Aorta (tissue), 5 donors: ENCODE measurements at regions not wholly inside any gene's neighbourhood (a gene's known extent, or its start where the extent isn't known, plus 50 kb on each side); places are given as distances from the start of the nearest gene placed in this dataset.

Source experiments
- ATAC-seq: fragments of 200-7000 bp; cut with Tn5 transposase; one replicate; pipeline ENCODE4 v1.9.1; 2022; ENCODE audit warnings: moderate library complexity; ENCODE audit not compliant: low FRiP score
- DNase-seq, 2 donors: peaks; one replicate each; pipeline ENCODE4 v3.0.0-alpha.2; 2020
- H3K27ac ChIP-seq, 2 donors: one replicate each; pipeline ENCODE4 v1.5.1; 2013; ENCODE audit warnings: low read length in 2 of 2, mild to moderate bottlenecking in 2 of 2, moderate library complexity in 2 of 2, control low read depth in 1 of 2, inconsistent platforms in 1 of 2, low read depth in 1 of 2
- H3K27me3 ChIP-seq, 2 donors: one replicate each; pipeline ENCODE4 v1.6.1; 2013; ENCODE audit warnings: control low read depth in 1 of 2, low read length in 1 of 2, mild to moderate bottlenecking in 1 of 2, moderate library complexity in 1 of 2; ENCODE audit not compliant: insufficient read depth in 2 of 2, control insufficient read depth in 1 of 2
- H3K36me3 ChIP-seq, 2 donors: one replicate each; pipeline ENCODE4 v1.6.1; 2013; ENCODE audit warnings: control low read depth in 1 of 2, low read length in 1 of 2, mild to moderate bottlenecking in 1 of 2; ENCODE audit not compliant: insufficient read depth in 2 of 2, control insufficient read depth in 1 of 2
- H3K4me1 ChIP-seq, 2 donors: one replicate each; pipeline ENCODE4 v1.6.1; 2013; ENCODE audit warnings: low read length in 2 of 2, control low read depth in 1 of 2, mild to moderate bottlenecking in 1 of 2, moderate library complexity in 1 of 2; ENCODE audit not compliant: insufficient read depth in 2 of 2, control insufficient read depth in 1 of 2
- H3K4me3 ChIP-seq, 2 donors: one replicate each; pipeline ENCODE4 v1.5.1; 2013; ENCODE audit warnings: low read length in 2 of 2, control low read depth in 1 of 2, mild to moderate bottlenecking in 1 of 2
- H3K9me3 ChIP-seq: one replicate; pipeline ENCODE4 v1.6.1; 2013; ENCODE audit warnings: mild to moderate bottlenecking, low read length; ENCODE audit not compliant: control insufficient read depth
- WGBS, 2 donors: extraction: QIAGEN DNeasy Blood & Tissue Kit; methylation state at CpG; one replicate each; pipeline ENCODE4 v1.1.7; 2013; 5-methylcytosine and 5-hydroxymethylcytosine counted together
- intact Hi-C, 2 donors: fragments of 100-400 bp; cut with DNase I; formaldehyde crosslinking; loops; one replicate each; pipeline versions ENCODE4 v1.14.2 to v1.15.0; 2022
- donor health status: healthy with polysubstance abuse.
- donor health status: Bipolar disorder and iron deficiency.
- donor health status: DM: no; HTN: no; CAD: no.
- donor health status: DM: no; HTN: no; CAD: no.
- donor health status: DM: yes; HTN: yes; CAD: no.

- ATAC-seq (no peak), DNase-seq (no peak)
- WGBS, 2 donors = 46 to 67% methylated on average over 2 of the region's 2 CpGs
- intact Hi-C loops = no loop called here
- no peak overlapping the region for H3K4me3 ChIP-seq
- H3K27me3 ChIP-seq = peaks cover 0 to 3% of the 10 kb centered on the region in 2 donors
- no peaks in the 10 kb centered on the region for H3K9me3 ChIP-seq
- H3K4me1 ChIP-seq = no peaks in the 10 kb centered on the region
- H3K27ac ChIP-seq = no peak overlapping the region
- no peaks in the 10 kb centered on the region for H3K36me3 ChIP-seq
These were observed 201.2 kb downstream of the MYCN start for GRCh38 chr2:16141641-16141921.

- no peak for DNase-seq
- no peaks in the 10 kb centered on the region for H3K4me1 ChIP-seq
- 78 to 85% methylated on average over 7 of the region's 7 CpGs for WGBS, 2 donors
These were observed 200.7 kb downstream of the MYCN start for GRCh38 chr2:16140771-16141640.

GRCh38 chr2:16139663-16140615, 199.6 kb downstream of the MYCN start:
- no peaks in the 10 kb centered on the region for H3K36me3 ChIP-seq
- no peak for ATAC-seq
- H3K27ac ChIP-seq = no peak overlapping the region
- no peak overlapping the region for H3K4me3 ChIP-seq
- no peaks in the 10 kb centered on the region for H3K9me3 ChIP-seq
- no peak for DNase-seq
- intact Hi-C loops = no loop called here
- H3K4me1 ChIP-seq = no peaks in the 10 kb centered on the region
- 79 to 80% methylated on average over 9 of the region's 9 CpGs for WGBS, 2 donors
- peaks cover 0 to 3% of the 10 kb centered on the region in 2 donors for H3K27me3 ChIP-seq

More at GRCh38 chr2:16140771-16141640, 200.7 kb downstream of the MYCN start:
- intact Hi-C loops = no loop called here
- Histone ChIP-seq H3K9me3 (no peaks in the 10 kb centered on the region), H3K36me3 (no peaks in the 10 kb centered on the region), H3K4me3 (no peak overlapping the region), H3K27me3 (peaks cover 0 to 3% of the 10 kb centered on the region in 2 donors), H3K27ac (no peak overlapping the region)
- no peak for ATAC-seq

GRCh38 chr2:16138811-16139662, 198.7 kb downstream of the MYCN start:
- Histone ChIP-seq H3K4me3 (no peak overlapping the region), H3K4me1 (no peaks in the 10 kb centered on the region), H3K9me3 (no peaks in the 10 kb centered on the region), H3K36me3 (no peaks in the 10 kb centered on the region), H3K27ac (no peak overlapping the region), H3K27me3 (peaks cover 0 to 3% of the 10 kb centered on the region in 2 donors)
- ATAC-seq (no peak), DNase-seq (no peak)
- intact Hi-C loops = no loop called here
- WGBS, 2 donors = 59 to 66% methylated on average over 8 of the region's 8 CpGs

GRCh38 chr2:16137080-16137755, 196.9 kb downstream of the MYCN start:
- Histone ChIP-seq H3K4me3 (no peak overlapping the region), H3K9me3 (no peaks in the 10 kb centered on the region), H3K27ac (no peak overlapping the region), H3K36me3 (no peaks in the 10 kb centered on the region), H3K4me1 (no peaks in the 10 kb centered on the region), H3K27me3 (peaks cover 0 to 3% of the 10 kb centered on the region in 2 donors)
- intact Hi-C loops = no loop called here
- DNase-seq = no peak
- WGBS, 2 donors = 78 to 79% methylated on average over 5 of the region's 5 CpGs
- no peak for ATAC-seq

- no peaks in the 10 kb centered on the region for H3K4me1 ChIP-seq
- 71 to 74% methylated on average over 3 of the region's 3 CpGs for WGBS, 2 donors
- intact Hi-C loops = no loop called here
- no peak overlapping the region for H3K4me3 ChIP-seq
- no peaks in the 10 kb centered on the region for H3K9me3 ChIP-seq
- no peak for DNase-seq
- no peak for ATAC-seq
- no peak overlapping the region for H3K27ac ChIP-seq
- no peaks in the 10 kb centered on the region for H3K36me3 ChIP-seq
- peaks cover 0 to 3% of the 10 kb centered on the region in 2 donors for H3K27me3 ChIP-seq
These were observed 196.2 kb downstream of the MYCN start for GRCh38 chr2:16136461-16137035.

GRCh38 chr2:16135913-16136310, 195.6 kb downstream of the MYCN start:
- no peak overlapping the region for H3K4me3 ChIP-seq
- H3K36me3 ChIP-seq = no peaks in the 10 kb centered on the region
- peaks cover 0 to 3% of the 10 kb centered on the region in 2 donors for H3K27me3 ChIP-seq
- no peaks in the 10 kb centered on the region for H3K4me1 ChIP-seq
- H3K9me3 ChIP-seq = no peaks in the 10 kb centered on the region
- 38 to 54% methylated on average over 1 of the region's 1 CpG for WGBS, 2 donors
- no peak for ATAC-seq
- no peak for DNase-seq
- H3K27ac ChIP-seq = no peak overlapping the region
- intact Hi-C loops = no loop called here
